OCI-LY7 (cell line): ENCODE measurements at regions not wholly inside any gene's neighbourhood (a gene's known extent, or its start where the extent isn't known, plus 50 kb on each side); places are given as distances from the start of the nearest gene placed in this dataset.
"Not testable (repeated sequence)": the region's sequence is repeated elsewhere in the genome, so short reads cannot be mapped to it uniquely, and the experiment has no call there.

Experiments used
- EZH2phosphoT487 ChIP-seq: fragments of 200-600 bp; sonication (generic); IDR thresholded peaks from 2 replicates; pipeline ENCODE4 v1.6.1; 2018; ENCODE audit warnings: low read depth, borderline replicate concordance, mild to moderate bottlenecking, mixed run types, antibody characterized with exemption, low read length, moderate library complexity, mixed read lengths
- TF ChIP-seq, protein P1 (sequence below): fragments of 200-600 bp; sonication (generic); conservative IDR thresholded peaks from 2 replicates; pipeline ENCODE4 v1.5.1; 2014; ENCODE audit warnings: mild to moderate bottlenecking, antibody characterized with exemption, low read length, moderate library complexity, mixed read lengths

DNA sequence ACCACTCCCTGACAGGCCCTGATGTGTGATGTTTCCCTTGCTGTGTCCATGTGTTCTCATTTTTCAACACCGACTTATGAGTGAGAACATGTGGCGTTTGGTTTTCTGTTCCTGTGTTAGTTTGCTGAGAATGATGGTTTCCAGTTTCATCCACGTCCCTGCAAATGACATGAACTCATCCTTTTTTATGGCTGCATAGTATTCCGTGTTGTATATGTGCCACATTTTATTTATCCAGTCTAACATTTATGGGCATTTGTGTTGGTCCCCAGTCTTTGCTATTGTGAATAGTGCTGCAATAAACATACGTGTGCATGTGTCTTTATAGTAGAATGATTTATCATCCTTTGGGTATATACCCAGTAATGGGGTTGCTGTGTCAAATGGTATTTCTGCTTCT is 830.3 kb upstream of the ADGRB3 start:
- TF ChIP-seq, protein P1, sequence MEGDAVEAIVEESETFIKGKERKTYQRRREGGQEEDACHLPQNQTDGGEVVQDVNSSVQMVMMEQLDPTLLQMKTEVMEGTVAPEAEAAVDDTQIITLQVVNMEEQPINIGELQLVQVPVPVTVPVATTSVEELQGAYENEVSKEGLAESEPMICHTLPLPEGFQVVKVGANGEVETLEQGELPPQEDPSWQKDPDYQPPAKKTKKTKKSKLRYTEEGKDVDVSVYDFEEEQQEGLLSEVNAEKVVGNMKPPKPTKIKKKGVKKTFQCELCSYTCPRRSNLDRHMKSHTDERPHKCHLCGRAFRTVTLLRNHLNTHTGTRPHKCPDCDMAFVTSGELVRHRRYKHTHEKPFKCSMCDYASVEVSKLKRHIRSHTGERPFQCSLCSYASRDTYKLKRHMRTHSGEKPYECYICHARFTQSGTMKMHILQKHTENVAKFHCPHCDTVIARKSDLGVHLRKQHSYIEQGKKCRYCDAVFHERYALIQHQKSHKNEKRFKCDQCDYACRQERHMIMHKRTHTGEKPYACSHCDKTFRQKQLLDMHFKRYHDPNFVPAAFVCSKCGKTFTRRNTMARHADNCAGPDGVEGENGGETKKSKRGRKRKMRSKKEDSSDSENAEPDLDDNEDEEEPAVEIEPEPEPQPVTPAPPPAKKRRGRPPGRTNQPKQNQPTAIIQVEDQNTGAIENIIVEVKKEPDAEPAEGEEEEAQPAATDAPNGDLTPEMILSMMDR, result not testable (repeated sequence)
- not testable (repeated sequence) for TF ChIP-seq EZH2phosphoT487
